ENCODE measurements at regions not wholly inside any gene's neighbourhood (a gene's known extent, or its start where the extent isn't known, plus 50 kb on each side); places are given as distances from the start of the nearest gene placed in this dataset.
"Not testable (repeated sequence)": the region's sequence is repeated elsewhere in the genome, so short reads cannot be mapped to it uniquely, and the experiment has no call there.

- TF ChIP-seq CTCF (IDR thresholded peaks at IDR 0.05; ENCODE audit: insufficient read depth, low read length, poor library complexity, severe bottlenecking); EZH2phosphoT487 (conservative IDR thresholded peaks at IDR 0.05; ENCODE audit: low read length): not testable (repeated sequence)
Measured at GRCh38 chr9:62838024-62838718, 1648.3 kb downstream of the SPATA31A7 start.

Measured in SU-DHL-6 (cell line).